NCI-H510A treated with DMSO at 0.1 percent for 48 hours (cell line): ENCODE measurements at regions not wholly inside any gene's neighbourhood (a gene's known extent, or its start where the extent isn't known, plus 50 kb on each side); places are given as distances from the start of the nearest gene placed in this dataset.

ENCODE experiments used
- DNase-seq: peaks from one replicate; lab custom pipeline; 2025; lab: John Stamatoyannopoulos, UW

- DNase-seq: no peak
These were observed 417.4 kb upstream of the RIOK2 start for GRCh38 chr5:97600486-97600885.

- DNase-seq: no peak
These were observed 418.6 kb upstream of the RIOK2 start for GRCh38 chr5:97601651-97602050.

GRCh38 chr5:97606531-97606930 lies 423.5 kb upstream of the RIOK2 start:
- no peak for DNase-seq

GRCh38 chr5:97608501-97608900 lies 425.5 kb upstream of the RIOK2 start:
- no peak for DNase-seq

- DNase-seq: no peak
These were observed 435.7 kb upstream of the RIOK2 start for GRCh38 chr5:97618721-97619120.

GRCh38 chr5:97623441-97623840 lies 440.4 kb upstream of the RIOK2 start:
- no peak for DNase-seq

- no peak for DNase-seq
These were observed 441.8 kb upstream of the RIOK2 start for GRCh38 chr5:97624886-97625285.

GRCh38 chr5:97627272-97627671 lies 444.2 kb upstream of the RIOK2 start:
- no peak for DNase-seq

GRCh38 chr5:97628031-97628430 lies 445.0 kb upstream of the RIOK2 start:
- DNase-seq: no peak

- no peak for DNase-seq
These were observed 445.8 kb upstream of the RIOK2 start for GRCh38 chr5:97628807-97629206.

GRCh38 chr5:97629276-97629675 lies 446.2 kb upstream of the RIOK2 start:
- no peak for DNase-seq

GRCh38 chr5:97635553-97635952 lies 452.5 kb upstream of the RIOK2 start:
- DNase-seq: no peak

GRCh38 chr5:97636766-97637165 lies 453.7 kb upstream of the RIOK2 start:
- no peak for DNase-seq

- no peak for DNase-seq
These were observed 458.0 kb upstream of the RIOK2 start for GRCh38 chr5:97641081-97641480.

- no peak for DNase-seq
These were observed 461.2 kb upstream of the RIOK2 start for GRCh38 chr5:97644206-97644605.

- no peak for DNase-seq
These were observed 461.8 kb upstream of the RIOK2 start for GRCh38 chr5:97644896-97645295.

- DNase-seq: no peak
These were observed 474.2 kb upstream of the RIOK2 start for GRCh38 chr5:97657239-97657638.

GRCh38 chr5:97658116-97658900 lies 475.3 kb upstream of the RIOK2 start:
- no peak for DNase-seq

GRCh38 chr5:97666783-97667182 lies 483.7 kb upstream of the RIOK2 start:
- DNase-seq: no peak

GRCh38 chr5:97670447-97670846 lies 487.4 kb upstream of the RIOK2 start:
- no peak for DNase-seq

- no peak for DNase-seq
These were observed 493.6 kb upstream of the RIOK2 start for GRCh38 chr5:97676608-97677007.

- no peak for DNase-seq
These were observed 511.0 kb upstream of the RIOK2 start for GRCh38 chr5:97694091-97694490.

GRCh38 chr5:97714424-97714823 lies 531.4 kb upstream of the RIOK2 start:
- no peak for DNase-seq

- DNase-seq: no peak
These were observed 543.1 kb upstream of the RIOK2 start for GRCh38 chr5:97726106-97726505.
